Bone marrow (tissue), 2 donors: ENCODE measurements at regions not wholly inside any gene's neighbourhood (a gene's known extent, or its start where the extent isn't known, plus 50 kb on each side); places are given as distances from the start of the nearest gene placed in this dataset.
"Not testable (repeated sequence)": the region's sequence is repeated elsewhere in the genome, so short reads cannot be mapped to it uniquely, and the experiment has no call there.

Experiments
- DNase-seq, 2 donors: peaks; one replicate each; lab custom pipeline; 2025; lab: John Stamatoyannopoulos, UW

DNA sequence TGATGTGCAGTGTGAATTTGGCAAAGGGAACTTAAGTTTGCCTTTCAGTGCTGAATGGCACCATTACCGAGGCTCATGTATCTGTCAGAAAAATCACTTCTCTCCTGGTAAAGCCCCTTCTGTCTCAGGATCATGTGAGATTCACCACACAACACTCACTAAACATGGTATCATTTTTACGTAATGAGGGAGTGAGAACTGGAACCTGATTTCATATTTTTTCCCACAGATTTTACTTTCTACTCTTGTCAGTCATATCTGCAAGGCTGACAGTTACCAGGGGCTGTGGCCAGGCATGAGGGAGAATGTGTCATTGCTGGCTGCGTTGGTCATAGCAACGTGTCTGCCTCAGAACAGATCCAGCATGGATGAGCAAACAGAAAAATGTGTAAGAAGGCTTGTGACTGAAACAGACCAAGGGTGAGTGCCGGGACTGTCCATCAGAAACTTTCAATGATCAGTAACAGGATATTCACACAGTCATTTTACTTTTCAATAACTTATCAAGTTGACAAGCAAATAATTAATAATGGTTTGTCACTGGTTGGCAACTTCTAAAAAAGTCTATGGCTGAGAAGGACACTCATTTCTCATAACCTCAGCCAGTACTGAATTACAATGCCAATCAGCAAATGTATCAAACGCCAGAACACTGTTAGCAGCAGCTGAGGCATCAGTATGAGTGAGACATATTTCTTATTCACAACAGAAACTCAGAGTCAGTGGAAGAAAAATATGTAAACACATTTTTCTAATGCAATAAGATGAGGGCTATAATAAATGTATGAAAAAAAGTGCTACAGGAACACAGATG is 100.5 kb downstream of the CDC42EP3 start:
- DNase-seq, result no peak

DNA sequence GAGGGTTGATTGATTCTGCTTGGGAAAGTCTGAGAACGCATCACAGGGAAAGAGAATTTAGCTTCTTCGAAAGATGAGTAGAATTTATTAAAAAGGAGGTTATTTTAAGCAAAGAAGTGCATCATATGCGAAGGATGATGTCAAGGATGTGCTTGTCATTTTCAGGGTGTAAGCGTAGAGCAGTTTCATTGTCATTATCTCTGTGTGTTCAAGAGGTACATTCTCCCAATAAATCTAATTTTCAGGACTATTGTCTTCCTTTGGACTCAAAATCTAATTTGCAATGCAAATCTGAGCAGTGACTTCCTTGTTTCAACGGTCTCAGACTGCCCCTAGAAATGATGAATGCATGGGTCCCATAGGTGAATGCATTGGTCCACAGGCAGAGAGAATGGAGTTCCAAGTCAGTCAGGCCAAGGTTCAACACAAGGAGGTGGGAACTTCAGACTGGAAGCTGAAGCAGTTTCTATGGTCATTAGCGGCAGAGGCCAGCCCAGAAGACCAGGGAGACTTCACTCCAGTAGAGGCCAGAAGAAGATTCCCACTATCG is 99.8 kb downstream of the CDC42EP3 start:
- DNase-seq, result no peak

DNA sequence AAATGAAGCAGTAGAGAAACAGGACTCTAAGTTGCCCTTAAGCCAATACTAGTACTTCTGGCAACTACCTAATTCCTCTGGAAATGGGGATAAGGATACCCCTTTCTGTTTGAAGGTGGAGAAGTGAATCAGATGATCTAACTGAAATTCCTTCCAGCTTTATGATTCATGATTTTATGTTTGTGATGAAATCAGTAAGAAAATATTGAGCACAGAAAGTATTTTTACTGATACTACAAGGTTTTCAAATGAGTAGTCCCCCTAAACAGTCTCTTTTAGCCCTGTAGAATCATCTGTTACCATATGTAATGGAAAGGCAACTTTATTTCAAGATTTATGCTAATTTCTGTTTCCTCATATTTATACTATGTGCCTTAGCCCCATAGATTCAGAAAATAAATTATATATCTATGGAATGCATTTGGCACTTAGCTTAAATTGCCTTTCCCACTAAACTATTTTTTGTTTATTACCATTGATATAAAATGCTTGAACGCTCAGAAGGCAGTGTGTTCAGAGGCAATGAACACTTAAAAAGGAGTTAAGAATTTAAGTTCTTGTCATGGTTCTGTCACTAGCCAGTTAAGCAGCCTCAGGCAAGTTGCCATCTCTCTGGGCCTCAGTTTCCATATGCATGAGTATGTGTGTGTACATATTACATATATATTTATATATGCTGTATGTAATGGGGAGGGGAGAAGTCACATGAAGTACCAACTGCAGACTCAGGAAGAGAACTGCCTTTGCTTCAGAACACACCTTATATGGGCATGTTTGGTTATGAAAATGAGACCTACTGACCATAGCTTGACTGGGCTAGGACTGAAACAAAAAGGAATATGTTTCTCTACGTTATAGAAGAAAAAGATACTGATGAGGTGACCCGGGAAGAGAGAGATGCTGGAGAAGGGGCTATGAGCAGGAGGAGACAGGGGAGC is 97.7 kb downstream of the CDC42EP3 start:
- DNase-seq, result no peak

DNA sequence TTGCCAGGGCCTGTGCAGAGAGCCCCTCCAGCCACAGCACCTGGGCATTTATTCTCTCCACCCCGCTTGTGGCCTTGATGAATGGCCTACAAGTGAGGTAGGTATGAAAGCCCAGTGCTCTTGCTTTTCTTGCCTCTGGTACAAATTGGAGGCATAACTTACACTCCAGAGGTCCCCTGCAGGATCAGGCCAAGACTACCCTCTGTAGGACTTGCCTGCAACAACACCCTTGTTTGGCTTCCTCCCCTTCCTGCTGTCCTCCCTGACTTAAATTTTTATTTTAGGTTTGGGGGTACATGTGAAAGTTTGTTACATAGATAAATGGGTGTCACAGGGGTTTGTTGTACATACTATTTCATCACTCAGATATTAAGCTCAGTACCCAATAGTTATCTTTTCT is 95.7 kb downstream of the CDC42EP3 start:
- no peak for DNase-seq

DNA sequence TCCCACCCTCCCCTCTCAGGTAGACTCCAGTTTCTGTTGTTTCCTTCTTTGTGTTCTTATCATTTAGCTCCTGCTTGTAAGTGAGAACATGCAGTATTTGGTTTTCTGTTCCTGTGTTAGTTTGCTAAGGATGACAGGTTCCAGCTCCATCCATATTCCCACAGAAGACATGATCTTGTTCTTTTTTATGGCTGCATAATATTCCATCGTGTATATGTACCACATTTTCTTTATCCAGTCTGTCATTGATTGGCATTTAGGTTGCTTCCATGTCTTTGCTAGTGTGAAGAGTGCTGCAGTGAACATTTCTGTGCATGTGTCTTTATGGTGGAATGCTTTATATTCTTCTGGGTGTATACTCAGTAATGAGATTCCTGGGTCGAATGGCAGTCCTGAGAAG is 95.2 kb downstream of the CDC42EP3 start:
- DNase-seq, result not testable (repeated sequence)

DNA sequence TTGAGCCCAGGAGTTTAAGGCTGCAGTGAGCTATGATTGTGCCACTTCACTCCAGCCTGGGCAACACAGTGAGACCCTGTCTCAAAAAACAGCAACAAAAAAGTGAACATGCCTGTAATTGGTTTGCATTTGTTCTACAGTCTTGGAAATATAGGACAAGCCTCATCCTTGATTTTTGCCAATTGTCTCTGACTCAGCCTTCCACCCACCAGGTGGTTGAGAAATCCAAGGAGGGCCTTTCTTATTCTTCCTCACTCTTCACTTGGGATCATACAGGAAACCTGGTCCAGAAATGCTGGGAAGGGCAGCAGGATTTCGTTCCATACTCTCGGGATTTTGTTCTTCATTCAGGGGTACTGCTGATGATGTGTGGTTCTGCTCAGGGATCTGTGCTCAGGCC is 94.6 kb downstream of the CDC42EP3 start:
- no peak for DNase-seq

DNA sequence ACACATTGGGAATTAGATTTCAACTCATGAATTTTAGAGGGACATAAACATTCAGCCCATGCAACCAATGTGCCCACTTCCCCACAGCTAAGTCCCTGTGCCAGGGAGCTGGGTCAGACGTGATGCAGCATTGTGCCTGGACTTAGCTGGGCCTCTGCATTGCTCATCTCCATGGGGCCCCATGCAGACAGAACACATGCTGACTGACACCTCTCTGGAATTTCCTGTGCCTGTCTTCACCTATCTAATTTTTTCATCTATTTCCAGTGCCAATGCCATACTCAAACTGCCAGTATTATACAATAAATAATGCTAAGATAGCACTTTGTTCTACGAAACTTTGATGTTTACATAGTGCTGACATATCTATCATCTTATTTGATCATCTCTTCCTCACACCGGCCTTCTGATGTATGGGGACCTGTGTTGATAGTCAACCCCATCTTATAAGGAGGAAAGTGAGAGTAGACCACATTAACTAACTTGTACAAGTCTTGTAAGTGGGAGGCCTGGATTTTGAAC is 92.2 kb downstream of the CDC42EP3 start:
- DNase-seq, result no peak

GRCh38 chr2:37579949-37580348 is 91.5 kb downstream of the CDC42EP3 start:
- DNase-seq, result not testable (repeated sequence)

DNA sequence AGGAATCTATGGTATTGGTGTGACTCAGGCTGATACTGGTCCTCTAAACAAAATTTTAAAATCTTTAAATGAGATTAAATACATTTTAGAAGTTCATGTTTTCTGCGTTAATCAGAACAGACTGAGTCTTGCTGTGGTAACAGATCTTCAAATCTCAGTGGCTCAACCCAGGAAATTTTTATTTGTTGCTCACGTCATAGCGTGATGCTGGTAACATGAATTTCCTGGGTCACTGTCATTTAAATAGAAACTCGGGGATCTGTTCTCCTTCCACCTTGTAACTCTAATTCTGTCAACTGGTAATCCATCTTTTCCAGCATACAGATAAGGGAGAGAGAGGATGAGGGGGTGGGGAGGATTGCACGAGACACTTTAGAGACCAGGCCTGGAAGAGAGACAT is 90.0 kb downstream of the CDC42EP3 start:
- DNase-seq, result no peak

DNA sequence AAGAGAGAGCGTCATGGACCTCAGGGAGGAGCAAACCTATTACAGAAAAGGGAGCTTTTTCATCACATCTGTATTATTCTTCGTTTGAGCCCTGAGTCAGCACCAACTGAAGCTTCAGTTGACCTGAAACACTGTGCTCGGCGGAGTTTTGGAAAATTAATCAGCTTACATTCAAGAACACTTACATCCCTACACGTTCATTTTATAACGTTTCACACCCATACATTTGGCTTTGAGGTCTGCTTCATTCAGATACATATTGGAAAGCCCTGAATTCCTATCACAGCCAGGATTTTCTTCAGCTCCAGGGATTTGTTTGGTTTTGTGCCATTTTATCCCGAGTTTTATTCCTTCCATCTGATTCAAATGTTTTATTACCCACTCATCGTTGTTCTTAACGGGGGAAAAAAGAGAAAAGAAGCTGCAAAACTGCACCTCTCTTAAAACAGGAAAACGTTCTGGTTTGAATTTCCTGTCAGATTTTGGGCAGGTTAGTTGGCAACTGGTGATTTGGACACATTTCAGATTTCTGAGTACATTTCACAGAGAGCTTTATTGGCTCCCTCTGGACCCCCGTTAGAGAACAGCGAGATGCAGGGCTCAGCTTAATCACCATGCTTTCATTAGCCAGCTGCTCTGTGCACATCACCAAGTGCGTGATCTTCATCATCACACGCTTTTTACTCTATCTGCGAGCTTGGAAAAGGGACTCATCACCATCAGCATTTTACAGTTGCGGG is 88.8 kb downstream of the CDC42EP3 start:
- no peak for DNase-seq

- DNase-seq, result no peak
Measured at GRCh38 chr2:37583402-37583801, 88.0 kb downstream of the CDC42EP3 start.

DNA sequence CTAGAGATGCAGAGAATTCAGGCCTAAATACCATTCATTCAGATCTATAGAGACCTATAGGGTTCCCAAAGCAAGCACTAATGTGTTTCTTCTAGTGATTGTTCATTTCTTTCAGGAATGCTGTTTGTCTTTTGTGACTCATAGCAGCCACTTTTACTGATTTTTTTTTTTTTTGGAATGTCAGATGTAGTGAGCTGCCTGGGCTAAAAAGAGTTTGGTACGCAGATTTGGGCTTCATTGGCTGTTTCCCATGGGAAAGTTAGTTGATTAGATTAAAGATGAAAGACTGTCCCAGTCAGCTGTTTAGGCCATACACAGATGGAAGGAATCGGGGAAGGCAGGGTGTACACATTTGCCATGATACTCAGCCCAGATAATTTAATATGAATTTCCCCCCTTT is 87.6 kb downstream of the CDC42EP3 start:
- no peak for DNase-seq

GRCh38 chr2:37585295-37585908 is 86.0 kb downstream of the CDC42EP3 start:
- no peak for DNase-seq

DNA sequence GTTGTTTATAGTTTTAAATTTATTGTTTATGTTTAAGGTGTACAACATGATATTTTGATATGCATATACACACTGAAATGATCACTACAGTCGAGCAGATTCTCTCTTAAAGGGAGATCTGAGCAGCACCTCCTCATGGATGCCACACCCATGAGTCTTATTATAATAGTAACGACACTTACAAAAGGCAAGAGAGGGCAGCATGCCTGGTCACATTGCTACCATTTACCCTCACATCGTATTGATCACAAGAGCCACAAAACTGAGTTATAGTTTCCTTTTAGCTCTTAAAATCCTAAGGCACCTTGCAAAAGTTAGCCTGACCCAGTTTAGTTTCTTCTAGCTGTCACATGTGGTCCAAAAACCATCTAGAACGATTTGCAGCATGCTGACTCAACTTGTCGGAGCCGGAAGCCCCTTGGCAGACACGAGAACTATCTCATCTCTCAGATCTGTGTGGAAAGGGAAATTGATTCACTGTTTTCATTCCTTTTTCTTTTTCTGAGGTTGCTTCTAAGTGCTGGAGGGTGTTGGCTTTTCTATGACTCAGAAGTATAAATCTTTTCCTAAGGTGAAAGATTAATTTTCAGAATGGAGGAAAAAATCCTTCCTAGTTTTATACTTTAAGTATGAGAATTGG is 85.3 kb downstream of the CDC42EP3 start:
- DNase-seq, result peak; percentile 7 to 93

- DNase-seq, result no peak
Measured at GRCh38 chr2:37586663-37587317, 84.7 kb downstream of the CDC42EP3 start.

DNA sequence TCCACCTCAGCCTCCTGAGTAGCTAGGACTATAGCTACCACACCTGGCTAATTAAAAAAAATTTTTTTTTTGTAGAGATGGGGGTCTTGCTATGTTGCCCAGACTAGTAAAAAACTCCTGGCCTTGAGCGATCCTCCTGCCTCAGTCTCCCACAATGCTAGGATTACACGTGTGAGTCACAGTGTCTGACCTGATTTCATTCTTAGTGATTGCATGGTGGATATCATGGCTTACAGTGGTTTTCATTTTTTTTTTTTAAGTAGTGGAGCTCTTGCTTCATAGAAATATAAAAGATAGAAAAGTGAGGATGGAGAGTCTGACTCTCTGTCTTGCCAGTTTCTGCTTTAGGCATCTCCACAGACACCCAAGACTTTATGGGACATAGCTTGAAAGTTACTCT is 83.6 kb downstream of the CDC42EP3 start:
- no peak for DNase-seq

GRCh38 chr2:37588316-37588777 is 83.1 kb downstream of the CDC42EP3 start:
- DNase-seq, result no peak

DNA sequence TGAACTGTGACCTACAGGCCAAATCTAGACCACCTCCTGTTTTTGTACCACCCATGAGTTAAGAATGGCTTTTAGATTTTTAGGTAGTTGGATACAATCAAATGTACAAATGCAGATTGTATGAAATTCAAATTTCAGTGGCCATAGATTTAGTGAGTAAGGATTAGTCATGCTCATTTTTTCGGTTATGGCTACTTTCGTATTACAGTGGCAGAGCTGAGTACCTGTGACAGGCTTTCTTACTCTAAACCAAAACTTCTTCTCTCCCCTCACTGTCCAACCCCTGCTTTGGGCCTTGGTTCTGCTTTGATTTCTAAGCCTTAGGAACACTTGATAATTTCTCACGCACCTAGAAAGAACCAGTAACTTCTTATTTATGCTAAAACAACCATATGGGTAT is 82.1 kb downstream of the CDC42EP3 start:
- DNase-seq, result no peak

- DNase-seq, result no peak
Measured at GRCh38 chr2:37590119-37590571, 81.3 kb downstream of the CDC42EP3 start.
